ENCODE measurements at regions not wholly inside any gene's neighbourhood (a gene's known extent, or its start where the extent isn't known, plus 50 kb on each side); places are given as distances from the start of the nearest gene placed in this dataset.
A peak's percentile ranks its signal among the peaks of the same experiment; 100 is the strongest.
"Not testable (repeated sequence)": the region's sequence is repeated elsewhere in the genome, so short reads cannot be mapped to it uniquely, and the experiment has no call there.

DNA sequence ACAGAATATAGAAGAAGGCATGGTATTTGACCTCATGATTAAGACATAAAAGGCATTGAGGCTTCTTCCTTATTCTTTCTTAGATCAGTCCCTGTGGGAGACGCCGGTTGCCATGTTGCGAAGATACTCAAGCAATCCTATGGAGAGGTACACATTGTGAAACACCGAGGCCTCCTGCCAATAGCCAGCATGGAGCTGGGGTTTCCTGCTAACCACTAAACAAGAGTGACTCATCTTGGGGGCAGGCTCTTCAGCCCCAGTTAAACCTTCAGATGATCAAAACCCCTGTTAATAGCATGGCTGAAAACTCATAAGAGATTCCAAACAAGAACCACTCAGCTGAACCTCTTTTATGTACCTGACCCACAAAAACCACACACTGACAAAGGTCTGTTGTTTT, 478.8 kb downstream of the CD83 start:
- H3K4me3 ChIP-seq (ENCODE audit: low read length): no peak overlapping the region
- TF ChIP-seq, protein P1, sequence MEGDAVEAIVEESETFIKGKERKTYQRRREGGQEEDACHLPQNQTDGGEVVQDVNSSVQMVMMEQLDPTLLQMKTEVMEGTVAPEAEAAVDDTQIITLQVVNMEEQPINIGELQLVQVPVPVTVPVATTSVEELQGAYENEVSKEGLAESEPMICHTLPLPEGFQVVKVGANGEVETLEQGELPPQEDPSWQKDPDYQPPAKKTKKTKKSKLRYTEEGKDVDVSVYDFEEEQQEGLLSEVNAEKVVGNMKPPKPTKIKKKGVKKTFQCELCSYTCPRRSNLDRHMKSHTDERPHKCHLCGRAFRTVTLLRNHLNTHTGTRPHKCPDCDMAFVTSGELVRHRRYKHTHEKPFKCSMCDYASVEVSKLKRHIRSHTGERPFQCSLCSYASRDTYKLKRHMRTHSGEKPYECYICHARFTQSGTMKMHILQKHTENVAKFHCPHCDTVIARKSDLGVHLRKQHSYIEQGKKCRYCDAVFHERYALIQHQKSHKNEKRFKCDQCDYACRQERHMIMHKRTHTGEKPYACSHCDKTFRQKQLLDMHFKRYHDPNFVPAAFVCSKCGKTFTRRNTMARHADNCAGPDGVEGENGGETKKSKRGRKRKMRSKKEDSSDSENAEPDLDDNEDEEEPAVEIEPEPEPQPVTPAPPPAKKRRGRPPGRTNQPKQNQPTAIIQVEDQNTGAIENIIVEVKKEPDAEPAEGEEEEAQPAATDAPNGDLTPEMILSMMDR (IDR thresholded peaks at IDR 0.05; ENCODE audit: insufficient read depth, low read depth, low read length, missing control alignments): no peak
- DNase-seq (ENCODE audit: low read depth): peak; percentile 58

DNA sequence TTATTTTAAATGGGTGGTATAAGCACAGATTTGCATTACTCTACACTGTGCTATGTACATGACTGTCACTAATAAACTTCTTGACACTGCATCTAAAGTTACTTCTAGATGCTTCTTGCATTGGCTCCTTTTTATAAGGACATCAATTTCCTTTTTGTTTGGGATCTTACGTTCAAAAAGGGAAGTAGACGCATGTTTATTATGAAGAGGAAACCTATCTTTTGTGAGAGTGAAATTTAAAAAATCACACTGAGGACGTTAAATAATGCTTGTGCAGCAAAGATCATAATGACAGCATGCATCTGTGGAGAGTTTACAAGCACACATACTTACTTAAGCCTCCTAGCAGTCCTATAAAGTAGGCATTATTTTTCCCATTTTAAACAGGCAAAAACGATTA, 479.5 kb downstream of the CD83 start:
- no peak overlapping the region for H3K4me3 ChIP-seq (ENCODE audit: low read length)
- TF ChIP-seq, protein P1 (IDR thresholded peaks at IDR 0.05; ENCODE audit: insufficient read depth, low read depth, low read length, missing control alignments): no peak
- no peak for DNase-seq (ENCODE audit: low read depth)

DNA sequence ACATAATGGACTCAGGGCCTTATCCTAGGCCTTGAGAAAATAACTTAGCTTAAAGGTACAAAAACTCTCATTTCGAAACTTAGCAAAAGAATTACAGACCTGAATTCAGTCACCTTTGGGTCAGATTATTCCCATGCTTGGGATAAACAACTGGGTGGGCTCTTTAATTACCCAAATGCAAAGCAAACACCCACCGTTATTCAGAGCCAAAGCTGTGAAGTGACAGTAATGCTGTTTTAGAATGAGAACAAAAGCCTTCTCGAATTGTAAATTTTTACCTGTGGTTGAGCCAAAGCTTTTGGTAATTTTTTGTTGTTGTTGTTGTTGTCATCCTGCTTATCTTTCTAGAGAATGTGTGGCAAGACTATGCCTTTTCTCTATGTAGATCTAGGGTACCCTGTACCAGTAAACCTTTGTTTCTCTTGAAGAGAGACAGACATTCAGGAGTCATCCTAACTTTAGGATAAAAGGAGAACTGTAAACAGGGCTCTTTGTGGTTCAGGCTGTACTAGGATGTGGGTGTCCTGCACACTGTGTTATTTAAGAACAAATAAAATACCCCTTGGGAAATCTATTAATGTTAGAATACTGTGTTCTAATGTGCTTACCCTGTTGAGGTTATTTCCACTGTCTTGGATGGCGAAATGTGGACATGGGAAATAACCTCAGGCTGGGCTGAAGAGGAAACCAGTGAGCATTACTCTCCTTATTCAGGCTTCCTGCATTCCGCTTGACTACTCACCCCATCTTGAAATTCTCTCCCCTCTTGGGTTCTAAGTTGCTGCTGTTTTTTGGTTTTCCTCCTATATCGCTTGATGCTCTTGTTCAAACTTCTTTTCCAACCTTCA, 480.7 kb downstream of the CD83 start:
- TF ChIP-seq, protein P1 (IDR thresholded peaks at IDR 0.05; ENCODE audit: insufficient read depth, low read depth, low read length, missing control alignments): no peak
- peak; percentile 34 for DNase-seq (ENCODE audit: low read depth)

DNA sequence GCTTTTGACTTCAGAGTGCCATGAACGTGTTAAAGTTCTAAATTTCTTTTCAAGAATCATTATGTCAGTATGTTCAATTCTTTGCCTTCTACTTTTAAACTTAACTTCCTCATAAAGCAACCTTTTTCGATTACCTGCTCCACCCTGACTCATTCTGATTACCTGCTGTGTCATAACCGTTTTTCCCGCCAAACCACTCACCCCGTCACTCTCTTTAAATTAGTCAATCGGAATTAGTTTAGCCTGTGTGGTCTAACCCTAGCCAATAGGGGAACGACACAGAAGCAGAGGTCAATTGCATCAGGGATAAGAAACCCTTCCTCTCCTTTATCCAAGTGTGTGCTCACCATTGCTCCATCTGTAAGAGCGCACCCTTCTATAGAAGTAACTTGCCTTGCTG, 482.7 kb downstream of the CD83 start:
- not testable (repeated sequence) for DNase-seq (ENCODE audit: low read depth); H3K4me3 ChIP-seq (ENCODE audit: low read length)

More for the DNA sequence above, 480.7 kb downstream of the CD83 start:
- H3K4me3 ChIP-seq (ENCODE audit: low read length): no peak overlapping the region

DNA sequence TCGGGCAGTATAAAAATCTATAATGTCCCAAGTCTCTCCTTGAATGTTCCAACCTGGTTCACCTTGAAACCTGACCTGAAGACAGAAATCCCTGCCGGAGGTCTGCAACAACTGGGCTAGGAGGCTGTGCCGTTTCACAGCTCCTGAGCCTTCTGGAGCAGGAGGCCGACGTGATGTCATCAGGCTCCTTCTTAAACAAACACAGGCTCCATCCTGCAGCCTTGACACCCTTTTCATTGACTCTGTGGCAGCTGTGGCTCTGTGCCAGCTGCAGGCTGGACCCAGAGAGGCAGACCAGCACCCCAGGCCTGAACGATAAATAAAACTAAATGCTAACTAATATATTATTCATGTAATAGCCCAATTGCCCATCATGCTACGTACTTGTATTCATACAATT, 483.9 kb downstream of the CD83 start:
- DNase-seq (ENCODE audit: low read depth): peak; percentile 12
- TF ChIP-seq, protein P1 (IDR thresholded peaks at IDR 0.05; ENCODE audit: insufficient read depth, low read depth, low read length, missing control alignments): no peak

DNA sequence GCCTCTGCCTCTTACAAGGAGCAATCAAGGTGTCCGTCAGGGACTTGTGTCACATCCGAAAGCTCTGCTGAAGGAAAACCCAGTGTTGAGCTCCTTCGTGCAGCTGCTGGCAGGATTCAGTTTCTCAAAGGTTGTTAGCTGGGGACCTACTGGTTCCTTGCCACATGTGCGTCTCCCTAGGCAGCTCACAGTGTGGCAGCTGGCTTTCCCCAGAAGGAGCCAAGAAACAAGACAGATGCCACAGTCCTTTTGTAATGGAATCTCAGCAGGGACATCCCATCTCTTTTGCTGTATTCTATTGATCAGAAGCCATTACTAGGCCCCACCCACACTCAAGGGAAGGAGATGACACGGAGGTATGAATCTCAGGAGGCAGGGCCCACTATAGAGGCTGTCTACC, 488.8 kb downstream of the CD83 start:
- H3K4me3 ChIP-seq (ENCODE audit: low read length): no peak overlapping the region
- TF ChIP-seq, protein P1 (IDR thresholded peaks at IDR 0.05; ENCODE audit: insufficient read depth, low read depth, low read length, missing control alignments): no peak
- DNase-seq (ENCODE audit: low read depth): no peak

More for the DNA sequence above, 483.9 kb downstream of the CD83 start:
- H3K4me3 ChIP-seq (ENCODE audit: low read length): no peak overlapping the region

DNA sequence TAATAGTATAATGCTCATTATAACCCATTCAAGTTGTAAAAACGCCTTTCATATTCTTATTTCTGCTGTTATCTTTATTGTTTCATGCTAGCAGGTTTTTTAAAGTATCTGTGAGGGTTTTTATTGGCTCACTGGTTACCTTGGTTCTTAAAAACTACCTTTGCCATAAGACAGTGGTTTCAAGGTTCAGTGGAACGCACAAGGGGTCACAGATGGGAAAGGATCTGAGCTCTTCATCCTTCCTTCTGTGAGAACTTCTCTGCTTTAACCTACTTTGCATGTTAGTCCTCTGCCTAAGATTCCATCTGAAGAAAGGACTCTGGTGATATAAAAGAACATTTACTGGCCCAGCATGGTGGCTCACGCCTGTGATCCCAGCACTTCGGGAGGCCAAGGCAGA, 492.6 kb downstream of the CD83 start:
- DNase-seq (ENCODE audit: low read depth): no peak
- no peak overlapping the region for H3K4me3 ChIP-seq (ENCODE audit: low read length)
- TF ChIP-seq, protein P1 (IDR thresholded peaks at IDR 0.05; ENCODE audit: insufficient read depth, low read depth, low read length, missing control alignments): no peak
